ENCODE measurements at regions not wholly inside any gene's neighbourhood (a gene's known extent, or its start where the extent isn't known, plus 50 kb on each side); places are given as distances from the start of the nearest gene placed in this dataset.

GRCh38 chr2:150417278-150417677 is 70.2 kb downstream of the RND3 start:
- no peak for DNase-seq (ENCODE audit: low spot score)

- no peak for DNase-seq (ENCODE audit: low spot score)
Measured at GRCh38 chr2:150415022-150415421, 72.4 kb downstream of the RND3 start.

GRCh38 chr2:150413910-150414309 is 73.6 kb downstream of the RND3 start:
- DNase-seq (ENCODE audit: low spot score) = no peak

GRCh38 chr2:150413366-150413765 is 74.1 kb downstream of the RND3 start:
- no peak for DNase-seq (ENCODE audit: low spot score)

- DNase-seq (ENCODE audit: low spot score) = no peak
Measured at GRCh38 chr2:150410809-150411208, 76.7 kb downstream of the RND3 start.

GRCh38 chr2:150409196-150409595 is 78.3 kb downstream of the RND3 start:
- DNase-seq (ENCODE audit: low spot score) = no peak

GRCh38 chr2:150404147-150404546 is 83.3 kb downstream of the RND3 start:
- no peak for DNase-seq (ENCODE audit: low spot score)

GRCh38 chr2:150403457-150403856 is 84.0 kb downstream of the RND3 start:
- DNase-seq (ENCODE audit: low spot score) = no peak

GRCh38 chr2:150402953-150403352 is 84.5 kb downstream of the RND3 start:
- DNase-seq (ENCODE audit: low spot score) = no peak

- DNase-seq (ENCODE audit: low spot score) = no peak
Measured at GRCh38 chr2:150400849-150401248, 86.6 kb downstream of the RND3 start.

- DNase-seq (ENCODE audit: low spot score) = no peak
Measured at GRCh38 chr2:150392614-150393013, 94.9 kb downstream of the RND3 start.

- no peak for DNase-seq (ENCODE audit: low spot score)
Measured at GRCh38 chr2:150391779-150392178, 95.7 kb downstream of the RND3 start.

- no peak for DNase-seq (ENCODE audit: low spot score)
Measured at GRCh38 chr2:150389447-150389846, 98.0 kb downstream of the RND3 start.

- no peak for DNase-seq (ENCODE audit: low spot score)
Measured at GRCh38 chr2:150388289-150388625, 99.2 kb downstream of the RND3 start.

- DNase-seq (ENCODE audit: low spot score) = no peak
Measured at GRCh38 chr2:150387586-150388288, 99.7 kb downstream of the RND3 start.

- no peak for DNase-seq (ENCODE audit: low spot score)
Measured at GRCh38 chr2:150385211-150385610, 102.3 kb downstream of the RND3 start.

- no peak for DNase-seq (ENCODE audit: low spot score)
Measured at GRCh38 chr2:150383587-150383986, 103.9 kb downstream of the RND3 start.

- no peak for DNase-seq (ENCODE audit: low spot score)
Measured at GRCh38 chr2:150379166-150379565, 108.3 kb downstream of the RND3 start.

- no peak for DNase-seq (ENCODE audit: low spot score)
Measured at GRCh38 chr2:150378686-150379085, 108.8 kb downstream of the RND3 start.

- no peak for DNase-seq (ENCODE audit: low spot score)
Measured at GRCh38 chr2:150376553-150377335, 110.7 kb downstream of the RND3 start.

- DNase-seq (ENCODE audit: low spot score) = no peak
Measured at GRCh38 chr2:150375333-150375732, 112.1 kb downstream of the RND3 start.

- no peak for DNase-seq (ENCODE audit: low spot score)
Measured at GRCh38 chr2:150374492-150374891, 113.0 kb downstream of the RND3 start.

GRCh38 chr2:150373374-150373773 is 114.1 kb downstream of the RND3 start:
- DNase-seq (ENCODE audit: low spot score) = no peak
